Activated B cell treated with CpG ODN at 0.5 μM for 24 hours (primary cell): ENCODE measurements at regions not wholly inside any gene's neighbourhood (a gene's known extent, or its start where the extent isn't known, plus 50 kb on each side); places are given as distances from the start of the nearest gene placed in this dataset.

Source experiments
- ATAC-seq: fragments of 200-7000 bp; cut with Tn5 transposase; one replicate; pipeline ENCODE4 v1.10.0; 2021; ENCODE audit warnings: low read depth, mild to moderate bottlenecking, moderate library complexity
- CTCF ChIA-PET: fragments of 350-600 bp; sonication (Branson Sonifier 250); formaldehyde crosslinking; loops from one replicate; lab custom pipeline; 2021; ENCODE audit warnings: antibody characterized with exemption; lab: Charles Lee
- POLR2A ChIA-PET: fragments of 350-600 bp; sonication (Branson Sonifier 250); formaldehyde crosslinking; loops from one replicate; lab custom pipeline; 2021; ENCODE audit warnings: antibody characterized with exemption; lab: Charles Lee
- DNase-seq: peaks from one replicate; pipeline ENCODE4 v3.0.0; 2022
- H3K27ac Mint-ChIP-seq: one replicate; pipeline ENCODE4 v1.8.0; 2020; ENCODE audit warnings: mixed read lengths
- H3K27me3 Mint-ChIP-seq: one replicate; pipeline ENCODE4 v1.8.0; 2021; ENCODE audit warnings: mixed read lengths
- H3K36me3 Mint-ChIP-seq: one replicate; pipeline ENCODE4 v1.8.0; 2021; ENCODE audit warnings: low read depth, mixed read lengths
- H3K4me1 Mint-ChIP-seq: one replicate; pipeline ENCODE4 v1.8.0; 2021; ENCODE audit warnings: mixed read lengths
- H3K4me3 Mint-ChIP-seq: one replicate; pipeline ENCODE4 v1.8.0; 2020; ENCODE audit warnings: mild to moderate bottlenecking, mixed read lengths
- H3K9me3 Mint-ChIP-seq: one replicate; pipeline ENCODE4 v1.8.0; 2020; ENCODE audit warnings: mixed read lengths
- CTCF ChIP-seq: fragments of 200-600 bp; IDR thresholded peaks from one replicate; pipeline ENCODE4 v1.8.0; 2022; ENCODE audit warnings: antibody characterized with exemption, mild to moderate bottlenecking
- intact Hi-C: fragments of 100-400 bp; cut with micrococcal nuclease; formaldehyde crosslinking; loops from one replicate; pipeline ENCODE4 v1.15.1; 2024

GRCh38 chr22:47997612-47998011, 1235.2 kb downstream of the TBC1D22A start:
- DNase-seq = no peak
- intact Hi-C loops = loop anchor here (2.0 kb wide), 1 partner anchor 101 kb away; no protein-coding TSS in a partner anchor
- ATAC-seq = no peak
- no peaks in the 10 kb centered on the region for H3K9me3 Mint-ChIP-seq
- POLR2A ChIA-PET = no interaction called here
- no peak overlapping the region for H3K4me3 Mint-ChIP-seq
- H3K36me3 Mint-ChIP-seq = no peaks in the 10 kb centered on the region
- CTCF ChIA-PET = no interaction called here
- TF ChIP-seq CTCF = no peak
- no peaks in the 10 kb centered on the region for H3K27me3 Mint-ChIP-seq
- H3K4me1 Mint-ChIP-seq = peaks cover 23% of the 10 kb centered on the region
- H3K27ac Mint-ChIP-seq = peak overlapping the region; percentile 27

- ChIA-PET POLR2A (no interaction called here), CTCF (no interaction called here)
- intact Hi-C loops = loop anchor here (2.0 kb wide), 1 partner anchor 102 kb away; no protein-coding TSS in a partner anchor
- H3K36me3 Mint-ChIP-seq = no peaks in the 10 kb centered on the region
- H3K4me1 Mint-ChIP-seq = peaks cover 23% of the 10 kb centered on the region
- H3K9me3 Mint-ChIP-seq = no peaks in the 10 kb centered on the region
- no peak overlapping the region for H3K4me3 Mint-ChIP-seq
- ATAC-seq = no peak
- H3K27ac Mint-ChIP-seq = peak overlapping the region; percentile 27
- H3K27me3 Mint-ChIP-seq = no peaks in the 10 kb centered on the region
- no peak for TF ChIP-seq CTCF
- DNase-seq = no peak
Observed at GRCh38 chr22:47997052-47997590, 1234.7 kb downstream of the TBC1D22A start.

GRCh38 chr22:47996446-47996857, 1234.0 kb downstream of the TBC1D22A start:
- TF ChIP-seq CTCF = no peak
- Mint-ChIP-seq H3K27ac (peak overlapping the region; percentile 42), H3K4me1 (peaks cover 23% of the 10 kb centered on the region), H3K4me3 (no peak overlapping the region), H3K36me3 (no peaks in the 10 kb centered on the region), H3K9me3 (no peaks in the 10 kb centered on the region), H3K27me3 (peaks cover 1% of the 10 kb centered on the region)
- intact Hi-C loops = loop anchor here (2.0 kb wide), 1 partner anchor 102 kb away; no protein-coding TSS in a partner anchor
- ChIA-PET POLR2A (interaction anchor here (1.0 kb wide), 1 partner anchor 9 kb away, joined by 3 read pairs; no protein-coding TSS in a partner anchor), CTCF (no interaction called here)
- DNase-seq (peak; percentile 25), ATAC-seq (peak; percentile 83)

GRCh38 chr22:47995718-47996117, 1233.3 kb downstream of the TBC1D22A start:
- Mint-ChIP-seq H3K27me3 (peaks cover 7% of the 10 kb centered on the region), H3K36me3 (no peaks in the 10 kb centered on the region), H3K4me3 (no peak overlapping the region), H3K4me1 (peaks cover 23% of the 10 kb centered on the region), H3K9me3 (no peaks in the 10 kb centered on the region), H3K27ac (no peak overlapping the region)
- ATAC-seq = no peak
- ChIA-PET CTCF (no interaction called here), POLR2A (interaction anchor here (1.0 kb wide), 1 partner anchor 8 kb away, joined by 3 read pairs; no protein-coding TSS in a partner anchor)
- no peak for TF ChIP-seq CTCF
- intact Hi-C loops = loop anchor here (2.0 kb wide), 1 partner anchor 103 kb away; no protein-coding TSS in a partner anchor
- no peak for DNase-seq

GRCh38 chr22:47995264-47995627, 1232.8 kb downstream of the TBC1D22A start:
- peaks cover 7% of the 10 kb centered on the region for H3K27me3 Mint-ChIP-seq
- ATAC-seq = no peak
- no peak for DNase-seq
- intact Hi-C loops = no loop called here
- no peaks in the 10 kb centered on the region for H3K36me3 Mint-ChIP-seq
- no peaks in the 10 kb centered on the region for H3K9me3 Mint-ChIP-seq
- no peak overlapping the region for H3K4me3 Mint-ChIP-seq
- H3K4me1 Mint-ChIP-seq = peaks cover 23% of the 10 kb centered on the region
- ChIA-PET POLR2A (no interaction called here), CTCF (no interaction called here)
- H3K27ac Mint-ChIP-seq = no peak overlapping the region
- no peak for TF ChIP-seq CTCF
